NCI-H446 (cell line): ENCODE measurements at regions not wholly inside any gene's neighbourhood (a gene's known extent, or its start where the extent isn't known, plus 50 kb on each side); places are given as distances from the start of the nearest gene placed in this dataset.
A peak's percentile ranks its signal among the peaks of the same experiment; 100 is the strongest.
"Not testable (repeated sequence)": the region's sequence is repeated elsewhere in the genome, so short reads cannot be mapped to it uniquely, and the experiment has no call there.

ENCODE experiments used
- DNase-seq, 2 experiments: peaks; one replicate each; lab custom pipeline; 2025; lab: John Stamatoyannopoulos, UW

DNA sequence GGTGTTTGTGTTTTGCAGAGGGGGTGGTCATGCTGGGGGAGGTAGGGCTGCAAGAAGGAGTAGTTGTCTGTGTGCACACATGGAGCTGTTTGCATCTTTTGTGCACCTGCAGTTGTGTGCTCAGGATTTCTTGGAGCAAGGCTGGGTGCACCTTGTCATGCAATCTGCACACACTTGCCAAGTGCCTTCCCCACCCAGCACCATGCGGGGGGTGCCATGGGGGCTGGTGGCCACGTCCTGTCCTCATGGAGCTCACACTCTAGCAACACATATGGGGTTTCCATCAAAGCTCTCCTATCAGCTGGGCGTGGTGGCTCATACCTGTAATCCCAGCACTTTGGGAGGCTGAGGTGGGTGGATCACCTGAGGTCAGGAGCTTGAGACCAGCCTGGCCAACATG, 111.6 kb downstream of the CRLF3 start:
- not testable (repeated sequence) for DNase-seq

GRCh38 chr17:30711626-30712507, 112.6 kb downstream of the CRLF3 start:
- not testable (repeated sequence) for DNase-seq

- DNase-seq = not testable (repeated sequence)
These were observed 113.3 kb downstream of the CRLF3 start for GRCh38 chr17:30711176-30711575.

- not testable (repeated sequence) for DNase-seq
These were observed 114.0 kb downstream of the CRLF3 start for GRCh38 chr17:30710276-30711088.

- not testable (repeated sequence) for DNase-seq
These were observed 114.8 kb downstream of the CRLF3 start for GRCh38 chr17:30709561-30710275.

- not testable (repeated sequence) for DNase-seq
These were observed 115.4 kb downstream of the CRLF3 start for GRCh38 chr17:30709096-30709495.

- DNase-seq = peak; percentile 87 to 93
These were observed 116.0 kb downstream of the CRLF3 start for GRCh38 chr17:30708241-30709078.

DNA sequence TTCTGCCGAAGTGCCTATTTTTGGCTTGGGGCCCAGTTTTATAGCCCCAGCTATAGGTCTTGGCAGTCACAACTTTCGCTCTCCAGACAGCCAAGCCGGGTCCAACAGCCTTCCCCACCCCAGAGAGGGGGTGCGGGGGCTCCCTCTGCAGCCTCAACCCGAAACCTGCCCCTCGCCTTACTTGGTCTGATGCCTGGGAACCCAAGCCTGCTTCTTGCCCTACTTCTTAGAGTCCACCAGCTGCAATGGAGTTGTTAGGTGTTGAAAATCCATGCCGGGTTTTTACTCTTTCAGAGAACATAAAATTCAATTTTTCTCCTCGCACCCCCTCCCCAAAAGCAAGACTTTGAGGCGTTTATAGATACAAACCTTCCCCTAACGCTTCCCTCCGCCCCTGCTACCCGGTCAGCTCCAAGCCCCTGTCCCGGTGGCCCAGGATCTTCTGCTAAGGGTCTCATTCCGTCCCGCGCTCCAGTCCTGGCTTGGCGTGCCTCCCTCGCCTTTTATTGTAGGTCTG, 116.7 kb downstream of the CRLF3 start:
- DNase-seq = peak; percentile 47 to 76

DNA sequence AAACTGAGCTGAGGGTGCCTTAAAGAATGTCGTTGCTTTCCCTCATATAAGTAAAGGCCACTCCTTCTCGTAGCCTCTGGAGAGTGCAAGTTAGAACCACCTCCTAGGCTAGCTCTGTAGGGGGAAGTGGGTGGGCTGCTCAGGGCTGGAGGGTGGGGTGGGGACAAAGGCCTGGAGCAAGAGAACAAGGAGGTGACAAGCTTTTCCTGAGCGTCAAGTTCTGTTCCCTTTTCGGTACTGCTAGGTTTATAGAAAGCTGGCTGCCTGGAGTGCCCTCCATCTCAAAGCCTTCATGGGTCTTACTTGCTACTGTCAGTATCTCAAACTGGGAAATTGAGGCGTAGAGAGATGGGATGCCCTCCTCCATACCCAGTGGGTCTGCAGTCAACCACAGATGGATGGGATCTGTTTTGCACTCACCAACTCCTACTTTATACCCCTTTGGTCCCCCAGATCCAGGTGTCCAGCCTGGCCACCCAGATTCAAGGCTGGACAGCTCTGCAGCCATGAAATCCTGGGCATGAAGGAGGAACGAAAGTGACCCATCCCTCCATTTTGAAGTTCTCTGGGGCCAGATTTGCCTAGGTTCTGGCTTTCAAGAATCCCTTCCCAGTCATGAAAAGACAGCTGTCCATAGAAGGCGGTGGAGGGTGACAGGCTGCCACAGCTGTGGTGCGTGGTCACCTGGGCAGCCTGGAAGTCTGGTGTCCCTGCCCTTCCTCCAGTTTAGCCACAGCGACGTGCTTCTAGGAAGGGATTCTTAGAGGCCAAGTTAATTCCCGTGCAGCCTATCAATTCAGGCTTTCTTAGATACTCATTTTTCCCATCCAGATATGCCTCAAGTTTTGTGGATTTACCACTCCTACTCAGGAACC, 117.8 kb downstream of the CRLF3 start:
- not testable (repeated sequence) for DNase-seq

- not testable (repeated sequence) for DNase-seq
These were observed 118.5 kb downstream of the CRLF3 start for GRCh38 chr17:30706004-30706403.

GRCh38 chr17:30701498-30701989, 122.9 kb downstream of the CRLF3 start:
- DNase-seq = no peak

DNA sequence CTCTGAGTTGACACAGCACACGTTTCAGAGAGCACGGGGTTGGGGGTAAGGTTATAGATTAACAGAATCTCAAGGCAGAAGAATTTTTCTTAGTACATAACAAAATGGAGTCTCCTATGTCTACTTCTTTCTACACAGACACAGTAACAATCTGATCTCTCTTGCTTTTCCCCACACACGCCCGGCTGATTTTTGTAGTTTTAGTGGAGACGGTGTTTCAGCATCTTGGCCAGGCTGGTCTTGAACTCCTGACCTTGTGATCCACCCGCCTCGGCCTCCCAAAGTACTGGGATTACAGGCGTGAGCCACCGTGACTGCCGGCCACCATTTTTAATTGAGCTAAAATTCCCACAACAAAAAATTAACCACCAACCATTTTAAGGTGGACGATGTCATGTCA, 123.7 kb downstream of the CRLF3 start:
- DNase-seq = not testable (repeated sequence)

DNA sequence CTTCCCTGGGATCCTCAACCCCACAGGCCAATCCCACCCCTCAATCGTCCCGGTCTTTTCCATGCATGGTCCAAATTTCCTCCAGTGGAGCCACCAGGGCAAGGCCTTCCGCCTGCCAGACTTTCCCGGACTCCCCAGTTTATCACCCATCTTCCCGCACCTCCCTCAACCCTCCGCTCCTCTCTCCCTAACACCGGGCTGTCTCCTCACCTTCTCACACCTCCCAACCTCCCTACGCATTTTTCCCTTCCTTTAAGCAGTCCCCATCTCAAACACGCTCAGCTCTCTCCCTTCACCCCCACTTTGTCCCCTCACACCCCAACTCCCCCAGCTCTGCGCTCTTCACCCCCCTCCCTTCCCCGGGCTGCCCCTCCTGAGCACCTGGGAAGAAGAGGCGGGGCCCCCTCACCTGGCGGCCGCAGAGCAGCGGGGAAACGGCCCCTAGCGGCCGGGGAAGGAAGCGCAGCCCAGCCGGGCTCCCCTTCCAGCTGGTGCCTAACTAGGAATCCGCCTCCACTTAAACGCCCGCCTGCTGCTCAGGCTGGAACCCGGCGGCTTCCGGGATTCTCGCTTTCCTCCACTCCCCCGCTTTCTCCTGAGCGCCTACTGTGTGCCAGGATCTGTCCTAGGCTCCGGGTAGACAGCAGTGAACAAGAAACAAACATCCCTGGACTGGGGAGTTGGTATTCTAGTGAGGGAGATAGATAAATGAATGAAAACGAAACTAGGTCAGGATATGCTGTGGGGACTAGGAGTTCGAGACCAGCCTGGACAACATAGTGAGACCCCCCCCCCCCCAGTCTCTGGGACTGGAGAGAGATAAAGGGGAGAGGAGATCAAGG, 126.7 kb downstream of the CRLF3 start:
- DNase-seq = peak in 1 of 2 experiments; percentile 32

- DNase-seq = no peak
These were observed 128.3 kb downstream of the CRLF3 start for GRCh38 chr17:30696234-30696633.

GRCh38 chr17:30695265-30695811, 129.2 kb downstream of the CRLF3 start:
- DNase-seq = not testable (repeated sequence)

GRCh38 chr17:30693772-30694171, 130.7 kb downstream of the CRLF3 start:
- not testable (repeated sequence) for DNase-seq

DNA sequence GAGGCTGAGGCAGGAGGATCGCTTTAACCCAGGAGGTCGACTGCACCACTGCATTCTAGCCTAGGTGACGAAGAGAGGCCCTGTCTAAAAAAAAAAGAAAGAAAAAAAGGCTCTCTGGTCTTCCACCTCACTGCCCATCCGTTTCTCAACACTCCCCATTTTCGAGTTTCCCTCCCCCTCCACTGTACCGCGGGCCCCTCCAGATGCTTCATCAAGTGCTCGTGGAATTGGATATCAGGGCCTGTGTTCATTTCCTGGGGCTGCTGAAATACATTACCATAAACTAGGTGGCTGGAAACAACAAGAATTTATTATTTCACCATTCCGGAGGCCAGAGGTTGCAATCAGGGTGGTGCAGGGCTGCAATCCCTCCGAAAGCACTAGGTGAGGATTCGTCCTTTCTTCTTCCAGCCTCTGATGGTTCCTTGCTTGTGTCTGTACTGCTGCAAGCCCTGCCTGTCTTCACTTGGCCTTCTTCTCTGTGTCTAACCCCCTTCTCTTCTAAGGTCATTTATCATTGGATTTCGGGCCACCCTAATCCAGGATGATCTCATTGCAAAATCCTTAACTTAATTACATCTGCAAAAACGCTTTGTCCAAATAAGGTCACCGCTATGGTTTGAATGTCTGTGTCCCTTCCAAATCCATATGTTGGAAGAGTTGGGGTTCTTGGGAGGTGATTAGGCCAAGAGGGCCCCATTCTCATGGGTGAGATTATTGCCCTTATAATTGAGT, 135.1 kb downstream of the CRLF3 start:
- DNase-seq = not testable (repeated sequence)
